ENCODE measurements at regions not wholly inside any gene's neighbourhood (a gene's known extent, or its start where the extent isn't known, plus 50 kb on each side); places are given as distances from the start of the nearest gene placed in this dataset.
A peak's percentile ranks its signal among the peaks of the same experiment; 100 is the strongest.
"Not testable (repeated sequence)": the region's sequence is repeated elsewhere in the genome, so short reads cannot be mapped to it uniquely, and the experiment has no call there.

GRCh38 chr14:29982171-29982570, 54.5 kb upstream of the PRKD1 start:
- peak; percentile 79 for DNase-seq

- DNase-seq: peak; percentile 22
Observed at GRCh38 chr14:29982993-29983392, 55.3 kb upstream of the PRKD1 start.

- DNase-seq: not testable (repeated sequence)
Observed at GRCh38 chr14:29990344-29990857, 62.8 kb upstream of the PRKD1 start.

GRCh38 chr14:29990993-29991392, 63.3 kb upstream of the PRKD1 start:
- DNase-seq: no peak

GRCh38 chr14:29993143-29993542, 65.5 kb upstream of the PRKD1 start:
- DNase-seq: no peak

- no peak for DNase-seq
Observed at GRCh38 chr14:29999013-29999539, 71.4 kb upstream of the PRKD1 start.

GRCh38 chr14:30002859-30003258, 75.2 kb upstream of the PRKD1 start:
- DNase-seq: no peak

GRCh38 chr14:30005114-30005808, 77.6 kb upstream of the PRKD1 start:
- DNase-seq: peak; percentile 32

GRCh38 chr14:30006695-30007094, 79.0 kb upstream of the PRKD1 start:
- no peak for DNase-seq

GRCh38 chr14:30015489-30015888, 87.8 kb upstream of the PRKD1 start:
- no peak for DNase-seq

GRCh38 chr14:30016002-30016401, 88.4 kb upstream of the PRKD1 start:
- DNase-seq: no peak

- DNase-seq: no peak
Observed at GRCh38 chr14:30017370-30017993, 89.8 kb upstream of the PRKD1 start.

- DNase-seq: no peak
Observed at GRCh38 chr14:30020271-30020670, 92.6 kb upstream of the PRKD1 start.

GRCh38 chr14:30020687-30021086, 93.0 kb upstream of the PRKD1 start:
- DNase-seq: no peak

- DNase-seq: not testable (repeated sequence)
Observed at GRCh38 chr14:30023350-30023749, 95.7 kb upstream of the PRKD1 start.

- no peak for DNase-seq
Observed at GRCh38 chr14:30034152-30034551, 106.5 kb upstream of the PRKD1 start.

- no peak for DNase-seq
Observed at GRCh38 chr14:30035361-30035760, 107.7 kb upstream of the PRKD1 start.

GRCh38 chr14:30045720-30046119, 118.1 kb upstream of the PRKD1 start:
- DNase-seq: no peak

- no peak for DNase-seq
Observed at GRCh38 chr14:30053103-30053502, 125.5 kb upstream of the PRKD1 start.

GRCh38 chr14:30054201-30054600, 126.6 kb upstream of the PRKD1 start:
- no peak for DNase-seq

GRCh38 chr14:30058401-30058800, 130.8 kb upstream of the PRKD1 start:
- DNase-seq: no peak

- no peak for DNase-seq
Observed at GRCh38 chr14:30063746-30064145, 136.1 kb upstream of the PRKD1 start.

- no peak for DNase-seq
Observed at GRCh38 chr14:30064454-30064853, 136.8 kb upstream of the PRKD1 start.

- DNase-seq: no peak
Observed at GRCh38 chr14:30069536-30069935, 141.9 kb upstream of the PRKD1 start.

Data from NCI-H524 treated with DMSO at 0.1 percent for 48 hours (cell line).